WTC11 (cell line): ENCODE measurements at regions not wholly inside any gene's neighbourhood (a gene's known extent, or its start where the extent isn't known, plus 50 kb on each side); places are given as distances from the start of the nearest gene placed in this dataset.

Experiments used
- ATAC-seq: fragments of 200-7000 bp; cut with Tn5 transposase; 2 replicates; pipeline ENCODE4 v1.10.0; 2021; ENCODE audit warnings: mild to moderate bottlenecking, moderate library complexity
- CTCF ChIA-PET: fragments of 300-600 bp; sonication (Branson Sonifier 250); formaldehyde crosslinking; loops from one replicate; lab custom pipeline; 2021; ENCODE audit warnings: antibody characterized with exemption; lab: Charles Lee
- POLR2A ChIA-PET: fragments of 350-600 bp; sonication (Branson Sonifier 250); formaldehyde crosslinking; loops from one replicate; lab custom pipeline; 2021; ENCODE audit warnings: antibody characterized with exemption; lab: Charles Lee
- DNase-seq: peaks from one replicate; pipeline ENCODE4 v3.0.0; 2021; ENCODE audit warnings: low spot score
- H3K27ac Mint-ChIP-seq: 2 replicates; pipeline ENCODE4 v1.8.0; 2021; ENCODE audit warnings: mixed read lengths
- H3K27me3 Mint-ChIP-seq: 2 replicates; pipeline ENCODE4 v1.8.0; 2021; ENCODE audit warnings: low read depth, mild to moderate bottlenecking, moderate library complexity, mixed read lengths
- H3K36me3 Mint-ChIP-seq: 2 replicates; pipeline ENCODE4 v1.8.0; 2021; ENCODE audit warnings: mixed read lengths
- H3K4me1 Mint-ChIP-seq: 2 replicates; pipeline ENCODE4 v1.8.0; 2022; ENCODE audit warnings: mixed read lengths
- H3K4me3 Mint-ChIP-seq: 2 replicates; pipeline ENCODE4 v1.8.0; 2021; ENCODE audit warnings: mild to moderate bottlenecking, moderate library complexity, mixed read lengths
- H3K9me3 Mint-ChIP-seq: 2 replicates; pipeline ENCODE4 v1.8.0; 2021; ENCODE audit warnings: mixed read lengths
- CBFB ChIP-seq: sonication (generic); formaldehyde crosslinking; IDR thresholded peaks from 2 replicates; pipeline ENCODE4 v1.8.1; 2022; ENCODE audit warnings: mild to moderate bottlenecking, low read depth, missing genetic modification reagents
- ELF4 ChIP-seq: sonication (generic); formaldehyde crosslinking; IDR thresholded peaks from 2 replicates; pipeline ENCODE4 v1.8.1; 2022; ENCODE audit warnings: low read depth, mild to moderate bottlenecking, moderate library complexity, missing genetic modification reagents
- EMX1 ChIP-seq: fragments of 250-450 bp; sonication (Bioruptor Pico); IDR thresholded peaks from 2 replicates; pipeline ENCODE4 v1.8.0; 2021; ENCODE audit warnings: mild to moderate bottlenecking
- ESRRA ChIP-seq: sonication (generic); formaldehyde crosslinking; IDR thresholded peaks from 2 replicates; pipeline ENCODE4 v1.8.1; 2022; ENCODE audit warnings: mild to moderate bottlenecking, missing genetic modification reagents, borderline replicate concordance
- FOXJ3 ChIP-seq: sonication (generic); formaldehyde crosslinking; IDR thresholded peaks from 2 replicates; pipeline ENCODE4 v1.9.0; 2021; ENCODE audit warnings: missing genetic modification reagents, mild to moderate bottlenecking, borderline replicate concordance
- HMGA2 ChIP-seq: fragments of 250-450 bp; sonication (Bioruptor Pico); IDR thresholded peaks from 2 replicates; pipeline ENCODE4 v1.4.0; 2021; ENCODE audit warnings: mild to moderate bottlenecking, moderate library complexity
- NR3C1 ChIP-seq: sonication (generic); formaldehyde crosslinking; conservative IDR thresholded peaks from 2 replicates; pipeline ENCODE4 v1.8.1; 2023; ENCODE audit warnings: low read depth, mild to moderate bottlenecking, missing genetic modification reagents
- SMAD3 ChIP-seq: sonication (generic); formaldehyde crosslinking; IDR thresholded peaks from 2 replicates; pipeline ENCODE4 v1.8.0; 2022; ENCODE audit warnings: missing genetic modification reagents, mild to moderate bottlenecking, borderline replicate concordance
- SMAD4 ChIP-seq: sonication (generic); formaldehyde crosslinking; IDR thresholded peaks from 2 replicates; pipeline ENCODE4 v1.8.0; 2022; ENCODE audit warnings: mild to moderate bottlenecking, missing genetic modification reagents
- TEAD1 ChIP-seq: sonication (generic); formaldehyde crosslinking; IDR thresholded peaks from 2 replicates; pipeline ENCODE4 v1.8.0; 2022; ENCODE audit warnings: mild to moderate bottlenecking, missing genetic modification reagents
- ZBTB21 ChIP-seq: sonication (generic); formaldehyde crosslinking; IDR thresholded peaks from 2 replicates; pipeline ENCODE4 v1.8.1; 2023; ENCODE audit warnings: mild to moderate bottlenecking, missing genetic modification reagents, borderline replicate concordance
- ZNF219 ChIP-seq: sonication (generic); formaldehyde crosslinking; IDR thresholded peaks from 2 replicates; pipeline ENCODE4 v1.8.0; 2023; ENCODE audit warnings: missing genetic modification reagents, mild to moderate bottlenecking, borderline replicate concordance
- ZNF232 ChIP-seq: sonication (generic); formaldehyde crosslinking; IDR thresholded peaks from 2 replicates; pipeline ENCODE4 v1.8.0; 2022; ENCODE audit warnings: mild to moderate bottlenecking, missing genetic modification reagents
- ZNF396 ChIP-seq: fragments of 250-450 bp; sonication (Bioruptor Pico); IDR thresholded peaks from 2 replicates; pipeline ENCODE4 v1.8.0; 2021; ENCODE audit warnings: mild to moderate bottlenecking, moderate library complexity, borderline replicate concordance
- TF ChIP-seq, protein P1 (sequence below): sonication (generic); formaldehyde crosslinking; IDR thresholded peaks from 2 replicates; pipeline ENCODE4 v1.8.0; 2022; ENCODE audit warnings: mild to moderate bottlenecking, missing genetic modification reagents
- TF ChIP-seq, protein P2 (sequence below): sonication (generic); formaldehyde crosslinking; IDR thresholded peaks from 2 replicates; pipeline ENCODE4 v1.8.1; 2022; ENCODE audit warnings: low read depth, mild to moderate bottlenecking, moderate library complexity, missing genetic modification reagents, borderline replicate concordance
- TF ChIP-seq, protein P3 (sequence below): sonication (generic); formaldehyde crosslinking; IDR thresholded peaks from 2 replicates; pipeline ENCODE4 v1.8.1; 2022; ENCODE audit warnings: low read depth, missing genetic modification reagents, borderline replicate concordance
- TF ChIP-seq, protein P4 (sequence below): fragments of 250-450 bp; sonication (Bioruptor Pico); IDR thresholded peaks from 2 replicates; pipeline ENCODE4 v1.9.0; 2021; ENCODE audit warnings: mild to moderate bottlenecking
- TF ChIP-seq, protein P5 (sequence below): sonication (generic); formaldehyde crosslinking; IDR thresholded peaks from 2 replicates; pipeline ENCODE4 v1.8.1; 2022; ENCODE audit warnings: missing genetic modification reagents, borderline replicate concordance
- TF ChIP-seq, protein P6 (sequence below): sonication (generic); formaldehyde crosslinking; IDR thresholded peaks from 2 replicates; pipeline ENCODE4 v1.8.1; 2023; ENCODE audit warnings: mild to moderate bottlenecking, missing genetic modification reagents
- TF ChIP-seq, protein P7 (sequence below): sonication (generic); formaldehyde crosslinking; conservative IDR thresholded peaks from 2 replicates; pipeline ENCODE4 v1.8.1; 2023; ENCODE audit warnings: mild to moderate bottlenecking, low read depth, missing genetic modification reagents, moderate library complexity
- TF ChIP-seq, protein P8 (sequence below): sonication (generic); formaldehyde crosslinking; IDR thresholded peaks from 2 replicates; pipeline ENCODE4 v1.8.1; 2023; ENCODE audit warnings: mild to moderate bottlenecking, missing genetic modification reagents, moderate library complexity

DNA sequence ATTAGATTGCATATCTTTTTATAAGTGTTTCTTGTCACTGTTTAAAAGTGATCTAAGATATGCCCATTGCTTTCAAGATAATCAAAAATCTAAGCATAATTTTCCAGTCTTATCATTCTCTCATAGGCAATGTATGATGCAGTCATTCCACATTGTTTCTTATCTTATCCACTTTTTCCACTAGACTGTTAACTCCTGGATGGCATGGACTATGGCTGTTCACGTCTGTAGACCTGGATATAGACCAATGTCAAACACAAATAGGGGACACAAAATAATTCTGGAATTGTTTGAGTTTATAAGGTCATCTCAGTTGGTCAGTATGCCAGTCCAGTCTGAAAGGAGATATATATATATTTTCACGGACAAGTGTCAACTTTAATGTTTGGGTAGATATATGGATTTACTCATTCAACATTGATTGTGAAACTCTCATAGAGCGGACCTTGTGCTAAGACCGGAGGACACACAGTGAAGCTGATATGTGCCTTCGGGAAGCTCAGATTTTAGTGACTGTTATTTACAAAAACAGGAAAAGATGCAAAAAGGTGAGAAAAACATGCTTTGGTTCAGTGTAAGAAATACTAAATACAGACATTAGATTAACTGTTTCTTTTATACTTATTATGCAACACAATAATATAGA lies 689.4 kb upstream of the SLC8A1 start:
- TF ChIP-seq, protein P1, sequence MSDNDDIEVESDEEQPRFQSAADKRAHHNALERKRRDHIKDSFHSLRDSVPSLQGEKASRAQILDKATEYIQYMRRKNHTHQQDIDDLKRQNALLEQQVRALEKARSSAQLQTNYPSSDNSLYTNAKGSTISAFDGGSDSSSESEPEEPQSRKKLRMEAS (CRISPR knock-in tag) = no peak
- no peak for TF ChIP-seq ELF4
- TF ChIP-seq, protein P2, sequence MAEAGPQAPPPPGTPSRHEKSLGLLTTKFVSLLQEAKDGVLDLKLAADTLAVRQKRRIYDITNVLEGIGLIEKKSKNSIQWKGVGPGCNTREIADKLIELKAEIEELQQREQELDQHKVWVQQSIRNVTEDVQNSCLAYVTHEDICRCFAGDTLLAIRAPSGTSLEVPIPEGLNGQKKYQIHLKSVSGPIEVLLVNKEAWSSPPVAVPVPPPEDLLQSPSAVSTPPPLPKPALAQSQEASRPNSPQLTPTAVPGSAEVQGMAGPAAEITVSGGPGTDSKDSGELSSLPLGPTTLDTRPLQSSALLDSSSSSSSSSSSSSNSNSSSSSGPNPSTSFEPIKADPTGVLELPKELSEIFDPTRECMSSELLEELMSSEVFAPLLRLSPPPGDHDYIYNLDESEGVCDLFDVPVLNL (CRISPR knock-in tag) = no peak
- Mint-ChIP-seq H3K27ac (no peak overlapping the region), H3K4me3 (no peak overlapping the region), H3K4me1 (0 out of 2 replicates have a peak, but pooled peaks cover 2% of the 10 kb centered on the region), H3K36me3 (no peaks in the 10 kb centered on the region), H3K9me3 (no peaks in the 10 kb centered on the region), H3K27me3 (no peaks in the 10 kb centered on the region)
- CTCF ChIA-PET = no interaction called here
- no peak for ATAC-seq
- POLR2A ChIA-PET = no interaction called here
- DNase-seq = no peak

DNA sequence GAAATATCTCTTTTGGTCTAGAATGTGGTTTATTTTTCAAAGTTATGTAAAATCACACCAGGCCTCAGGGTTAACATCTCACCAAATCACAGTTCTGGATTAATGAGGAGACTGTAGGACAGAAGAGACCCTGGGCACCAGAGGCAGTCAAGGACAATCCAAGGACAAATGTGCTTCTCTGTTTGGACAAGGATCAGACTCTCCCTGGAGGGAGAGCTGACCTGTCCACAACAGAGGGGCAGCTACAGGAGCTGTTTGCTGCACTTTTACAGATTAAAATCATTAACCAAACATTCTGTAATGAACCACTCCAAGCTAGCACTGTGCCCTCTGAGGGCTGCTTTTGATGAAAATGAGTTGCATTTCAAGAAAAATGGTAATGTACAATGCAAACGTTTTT lies 690.6 kb upstream of the SLC8A1 start:
- no peak overlapping the region for H3K27ac Mint-ChIP-seq
- DNase-seq = no peak
- ChIA-PET POLR2A (no interaction called here), CTCF (no interaction called here)
- H3K9me3 Mint-ChIP-seq = no peaks in the 10 kb centered on the region
- no peak for ATAC-seq
- H3K36me3 Mint-ChIP-seq = no peaks in the 10 kb centered on the region
- H3K27me3 Mint-ChIP-seq = no peaks in the 10 kb centered on the region
- H3K4me3 Mint-ChIP-seq = no peak overlapping the region
- TF ChIP-seq SMAD4 (CRISPR knock-in tag) (no peak), CBFB (CRISPR knock-in tag) (no peak), HMGA2 (no peak), NR3C1 (CRISPR knock-in tag) (no peak), FOXJ3 (CRISPR knock-in tag) (no peak)
- TF ChIP-seq, protein P3, sequence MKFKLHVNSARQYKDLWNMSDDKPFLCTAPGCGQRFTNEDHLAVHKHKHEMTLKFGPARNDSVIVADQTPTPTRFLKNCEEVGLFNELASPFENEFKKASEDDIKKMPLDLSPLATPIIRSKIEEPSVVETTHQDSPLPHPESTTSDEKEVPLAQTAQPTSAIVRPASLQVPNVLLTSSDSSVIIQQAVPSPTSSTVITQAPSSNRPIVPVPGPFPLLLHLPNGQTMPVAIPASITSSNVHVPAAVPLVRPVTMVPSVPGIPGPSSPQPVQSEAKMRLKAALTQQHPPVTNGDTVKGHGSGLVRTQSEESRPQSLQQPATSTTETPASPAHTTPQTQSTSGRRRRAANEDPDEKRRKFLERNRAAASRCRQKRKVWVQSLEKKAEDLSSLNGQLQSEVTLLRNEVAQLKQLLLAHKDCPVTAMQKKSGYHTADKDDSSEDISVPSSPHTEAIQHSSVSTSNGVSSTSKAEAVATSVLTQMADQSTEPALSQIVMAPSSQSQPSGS (CRISPR knock-in tag) = no peak
- TF ChIP-seq, protein P4, sequence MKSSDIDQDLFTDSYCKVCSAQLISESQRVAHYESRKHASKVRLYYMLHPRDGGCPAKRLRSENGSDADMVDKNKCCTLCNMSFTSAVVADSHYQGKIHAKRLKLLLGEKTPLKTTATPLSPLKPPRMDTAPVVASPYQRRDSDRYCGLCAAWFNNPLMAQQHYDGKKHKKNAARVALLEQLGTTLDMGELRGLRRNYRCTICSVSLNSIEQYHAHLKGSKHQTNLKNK (CRISPR knock-in tag) = no peak
- TF ChIP-seq, protein P5, sequence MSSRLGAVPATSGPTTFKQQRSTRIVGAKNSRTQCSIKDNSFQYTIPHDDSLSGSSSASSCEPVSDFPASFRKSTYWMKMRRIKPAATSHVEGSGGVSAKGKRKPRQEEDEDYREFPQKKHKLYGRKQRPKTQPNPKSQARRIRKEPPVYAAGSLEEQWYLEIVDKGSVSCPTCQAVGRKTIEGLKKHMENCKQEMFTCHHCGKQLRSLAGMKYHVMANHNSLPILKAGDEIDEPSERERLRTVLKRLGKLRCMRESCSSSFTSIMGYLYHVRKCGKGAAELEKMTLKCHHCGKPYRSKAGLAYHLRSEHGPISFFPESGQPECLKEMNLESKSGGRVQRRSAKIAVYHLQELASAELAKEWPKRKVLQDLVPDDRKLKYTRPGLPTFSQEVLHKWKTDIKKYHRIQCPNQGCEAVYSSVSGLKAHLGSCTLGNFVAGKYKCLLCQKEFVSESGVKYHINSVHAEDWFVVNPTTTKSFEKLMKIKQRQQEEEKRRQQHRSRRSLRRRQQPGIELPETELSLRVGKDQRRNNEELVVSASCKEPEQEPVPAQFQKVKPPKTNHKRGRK (CRISPR knock-in tag) = no peak
- TF ChIP-seq, protein P6, sequence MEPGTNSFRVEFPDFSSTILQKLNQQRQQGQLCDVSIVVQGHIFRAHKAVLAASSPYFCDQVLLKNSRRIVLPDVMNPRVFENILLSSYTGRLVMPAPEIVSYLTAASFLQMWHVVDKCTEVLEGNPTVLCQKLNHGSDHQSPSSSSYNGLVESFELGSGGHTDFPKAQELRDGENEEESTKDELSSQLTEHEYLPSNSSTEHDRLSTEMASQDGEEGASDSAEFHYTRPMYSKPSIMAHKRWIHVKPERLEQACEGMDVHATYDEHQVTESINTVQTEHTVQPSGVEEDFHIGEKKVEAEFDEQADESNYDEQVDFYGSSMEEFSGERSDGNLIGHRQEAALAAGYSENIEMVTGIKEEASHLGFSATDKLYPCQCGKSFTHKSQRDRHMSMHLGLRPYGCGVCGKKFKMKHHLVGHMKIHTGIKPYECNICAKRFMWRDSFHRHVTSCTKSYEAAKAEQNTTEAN (CRISPR knock-in tag) = no peak
- 0 out of 2 replicates have a peak, but pooled peaks cover 2% of the 10 kb centered on the region for H3K4me1 Mint-ChIP-seq

DNA sequence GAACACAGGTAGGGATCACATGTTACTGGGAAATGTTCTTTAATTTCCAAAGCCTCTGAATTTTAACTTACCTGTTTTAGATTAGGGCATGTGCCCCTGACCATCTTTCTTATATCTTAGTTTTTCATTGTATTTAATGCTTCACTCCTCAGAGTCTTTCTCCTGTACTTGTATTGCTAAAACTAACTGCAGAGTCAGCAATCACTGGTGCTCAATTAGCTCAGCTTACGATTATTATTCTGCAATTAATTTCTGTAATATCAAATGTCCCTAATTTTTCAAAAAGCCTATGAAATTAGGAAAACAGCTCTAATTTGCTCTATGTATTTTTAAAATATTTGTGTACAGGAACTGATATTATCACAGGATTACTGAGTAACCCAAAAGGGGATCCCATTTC lies 693.2 kb upstream of the SLC8A1 start:
- CTCF ChIA-PET = no interaction called here
- DNase-seq (no peak), ATAC-seq (no peak)
- Mint-ChIP-seq H3K4me3 (no peak overlapping the region), H3K27me3 (no peaks in the 10 kb centered on the region), H3K27ac (no peak overlapping the region), H3K4me1 (0 out of 2 replicates have a peak, but pooled peaks cover 2% of the 10 kb centered on the region), H3K36me3 (no peaks in the 10 kb centered on the region), H3K9me3 (no peaks in the 10 kb centered on the region)
- POLR2A ChIA-PET = no interaction called here
- TF ChIP-seq, protein P7, sequence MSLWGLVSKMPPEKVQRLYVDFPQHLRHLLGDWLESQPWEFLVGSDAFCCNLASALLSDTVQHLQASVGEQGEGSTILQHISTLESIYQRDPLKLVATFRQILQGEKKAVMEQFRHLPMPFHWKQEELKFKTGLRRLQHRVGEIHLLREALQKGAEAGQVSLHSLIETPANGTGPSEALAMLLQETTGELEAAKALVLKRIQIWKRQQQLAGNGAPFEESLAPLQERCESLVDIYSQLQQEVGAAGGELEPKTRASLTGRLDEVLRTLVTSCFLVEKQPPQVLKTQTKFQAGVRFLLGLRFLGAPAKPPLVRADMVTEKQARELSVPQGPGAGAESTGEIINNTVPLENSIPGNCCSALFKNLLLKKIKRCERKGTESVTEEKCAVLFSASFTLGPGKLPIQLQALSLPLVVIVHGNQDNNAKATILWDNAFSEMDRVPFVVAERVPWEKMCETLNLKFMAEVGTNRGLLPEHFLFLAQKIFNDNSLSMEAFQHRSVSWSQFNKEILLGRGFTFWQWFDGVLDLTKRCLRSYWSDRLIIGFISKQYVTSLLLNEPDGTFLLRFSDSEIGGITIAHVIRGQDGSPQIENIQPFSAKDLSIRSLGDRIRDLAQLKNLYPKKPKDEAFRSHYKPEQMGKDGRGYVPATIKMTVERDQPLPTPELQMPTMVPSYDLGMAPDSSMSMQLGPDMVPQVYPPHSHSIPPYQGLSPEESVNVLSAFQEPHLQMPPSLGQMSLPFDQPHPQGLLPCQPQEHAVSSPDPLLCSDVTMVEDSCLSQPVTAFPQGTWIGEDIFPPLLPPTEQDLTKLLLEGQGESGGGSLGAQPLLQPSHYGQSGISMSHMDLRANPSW (CRISPR knock-in tag) = no peak
- no peak for TF ChIP-seq ZNF232 (CRISPR knock-in tag)
- TF ChIP-seq EMX1 = no peak
- TF ChIP-seq HMGA2 = no peak
- no peak for TF ChIP-seq SMAD3 (CRISPR knock-in tag)
- no peak for TF ChIP-seq ZBTB21 (CRISPR knock-in tag)
- TF ChIP-seq, protein P8, sequence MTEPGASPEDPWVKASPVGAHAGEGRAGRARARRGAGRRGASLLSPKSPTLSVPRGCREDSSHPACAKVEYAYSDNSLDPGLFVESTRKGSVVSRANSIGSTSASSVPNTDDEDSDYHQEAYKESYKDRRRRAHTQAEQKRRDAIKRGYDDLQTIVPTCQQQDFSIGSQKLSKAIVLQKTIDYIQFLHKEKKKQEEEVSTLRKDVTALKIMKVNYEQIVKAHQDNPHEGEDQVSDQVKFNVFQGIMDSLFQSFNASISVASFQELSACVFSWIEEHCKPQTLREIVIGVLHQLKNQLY = no peak
- TF ChIP-seq ZNF219 (CRISPR knock-in tag) = no peak
- no peak for TF ChIP-seq TEAD1
- TF ChIP-seq ESRRA (CRISPR knock-in tag) = no peak
- TF ChIP-seq ZNF396 (CRISPR knock-in tag) = no peak
- no peak for TF ChIP-seq NR3C1 (CRISPR knock-in tag)
